ENCODE measurements at regions not wholly inside any gene's neighbourhood (a gene's known extent, or its start where the extent isn't known, plus 50 kb on each side); places are given as distances from the start of the nearest gene placed in this dataset.
"Not testable (repeated sequence)": the region's sequence is repeated elsewhere in the genome, so short reads cannot be mapped to it uniquely, and the experiment has no call there.

GRCh38 chrX:114519524-114519923 is 64.4 kb upstream of the HTR2C start:
- Histone ChIP-seq H2AFZ (ENCODE audit: low read length) (no peak overlapping the region), H3K4me2 (ENCODE audit: low read depth, low read length) (no peak overlapping the region), H3K4me1 (ENCODE audit: insufficient read depth, low read length) (no peaks in the 10 kb centered on the region), H3K27me3 (ENCODE audit: control insufficient read depth in 1 of 2, insufficient read depth in 2 of 2, low read length in 2 of 2) (no peaks in the 10 kb centered on the region), H4K20me1 (ENCODE audit: insufficient read depth, low read length) (no peaks in the 10 kb centered on the region), H3K4me3 (replicated peaks in 1 of 3; ENCODE audit: insufficient read depth in 1 of 3, low read depth in 2 of 3, low read length in 3 of 3) (no peak overlapping the region), H3K9ac (ENCODE audit: insufficient read depth, low read depth, low read length) (no peak overlapping the region), H3K79me2 (ENCODE audit: insufficient read depth, low read length) (no peaks in the 10 kb centered on the region), H3K9me3 (ENCODE audit: low read length) (no peaks in the 10 kb centered on the region), H3K36me3 (replicated peaks in 1 of 2; ENCODE audit: control insufficient read depth in 1 of 2, insufficient read depth in 2 of 2, low read length in 2 of 2) (no peaks in the 10 kb centered on the region), H3K27ac (ENCODE audit: extremely low read length, insufficient read depth, low read length) (no peak overlapping the region)
- DNase-seq (ENCODE audit: low spot score) (no peak), FAIRE-seq (no peak), ATAC-seq (no peak)
- POLR2A ChIA-PET, result no interaction called here
- CTCF ChIA-PET (ENCODE audit: low intra/inter-chr PET ratio, low total read pairs), result no interaction called here
- in situ Hi-C loops (cut with HindIII; ENCODE audit: extremely low pct_ligation_motif_present, low pct_unique_long_range_greater_than_20kb), result no loop called here
- BruUV-seq (replicated peaks), result no TSS peak
- TF ChIP-seq FUBP1 (CRISPR knock-in tag; IDR thresholded peaks at IDR 0.05; ENCODE audit: borderline replicate concordance) (no peak), ZMAT5 (CRISPR knock-in tag; IDR thresholded peaks at IDR 0.05; ENCODE audit: borderline replicate concordance, low read depth) (no peak), ZBTB37 (CRISPR knock-in tag; IDR thresholded peaks at IDR 0.05) (no peak), RELA (CRISPR knock-in tag; IDR thresholded peaks at IDR 0.05) (no peak), MNT (IDR thresholded peaks at IDR 0.05) (no peak)
- intact Hi-C loops (cut with micrococcal nuclease; ENCODE audit: unreplicated experiment), result no loop called here
- 0% methylated on average over 1 of the region's 1 CpG for WGBS (ENCODE audit: low lambda C conversion rate)

- H3K27ac ChIP-seq (ENCODE audit: extremely low read length, insufficient read depth, low read length); H3K27me3 ChIP-seq (ENCODE audit: control insufficient read depth in 1 of 2, insufficient read depth in 2 of 2, low read length in 2 of 2); BruUV-seq (replicated peaks); ATAC-seq; H3K4me2 ChIP-seq (ENCODE audit: low read depth, low read length); intact Hi-C loops (cut with micrococcal nuclease; ENCODE audit: unreplicated experiment); CTCF ChIA-PET (ENCODE audit: low intra/inter-chr PET ratio, low total read pairs); H2AFZ ChIP-seq (ENCODE audit: low read length); H3K9me3 ChIP-seq (ENCODE audit: low read length); DNase-seq (ENCODE audit: low spot score); POLR2A ChIA-PET; H3K36me3 ChIP-seq (replicated peaks in 1 of 2; ENCODE audit: control insufficient read depth in 1 of 2, insufficient read depth in 2 of 2, low read length in 2 of 2); in situ Hi-C loops (cut with HindIII; ENCODE audit: extremely low pct_ligation_motif_present, low pct_unique_long_range_greater_than_20kb); H3K4me3 ChIP-seq (replicated peaks in 1 of 3; ENCODE audit: insufficient read depth in 1 of 3, low read depth in 2 of 3, low read length in 3 of 3); FAIRE-seq; H4K20me1 ChIP-seq (ENCODE audit: insufficient read depth, low read length); H3K79me2 ChIP-seq (ENCODE audit: insufficient read depth, low read length); H3K9ac ChIP-seq (ENCODE audit: insufficient read depth, low read depth, low read length); H3K4me1 ChIP-seq (ENCODE audit: insufficient read depth, low read length): not testable (repeated sequence)
- 0% methylated on average over 2 of the region's 2 CpGs for WGBS (ENCODE audit: low lambda C conversion rate)
These were observed 63.2 kb upstream of the HTR2C start for GRCh38 chrX:114520701-114521100.

Measured in HepG2 (cell line).